IMR-90 (cell line): ENCODE measurements at regions not wholly inside any gene's neighbourhood (a gene's known extent, or its start where the extent isn't known, plus 50 kb on each side); places are given as distances from the start of the nearest gene placed in this dataset.

Experiments used
- ATAC-seq: fragments of 200-7000 bp; cut with Tn5 transposase; 2 replicates; pipeline ENCODE4 v1.9.1; 2020; ENCODE audit warnings: low read depth, mild to moderate bottlenecking, moderate library complexity
- BruUV-seq: library from RNA; stranded (reverse); fragments of 400-500 nt; replicated peaks from 2 replicates; lab custom pipeline; 2021; lab: Mats Ljungman, UMichigan
- CTCF ChIA-PET: fragments of 300-600 bp; formaldehyde crosslinking; extraction: SDS; loops from one replicate; lab custom pipeline; 2021; ENCODE audit warnings: antibody characterized with exemption; lab: Yijun Ruan, JAX
- POLR2A ChIA-PET: fragments of 300-600 bp; sonication (Branson Sonifier 250); formaldehyde crosslinking; loops from one replicate; lab custom pipeline; 2022; ENCODE audit warnings: antibody characterized with exemption; ENCODE audit not compliant: unreplicated experiment; lab: Charles Lee
- DNase-seq: peaks from one replicate; pipeline ENCODE4 v3.0.0; 2013
- H2AFZ ChIP-seq: replicated peaks from 2 replicates; pipeline ENCODE3; 2013; ENCODE audit warnings: low read length, mild to moderate bottlenecking; ENCODE audit not compliant: poor library complexity
- H2AK5ac ChIP-seq: 2 replicates; pipeline ENCODE4 v1.6.1; 2013; ENCODE audit warnings: low read depth, low read length, inconsistent platforms
- H2AK9ac ChIP-seq: replicated peaks from 2 replicates; pipeline ENCODE3; 2013; ENCODE audit warnings: mild to moderate bottlenecking, low read depth, low read length, moderate library complexity; ENCODE audit not compliant: poor library complexity
- H2BK120ac ChIP-seq: 2 replicates; pipeline ENCODE4 v1.6.1; 2013; ENCODE audit warnings: low read depth, low read length, inconsistent platforms
- H2BK15ac ChIP-seq: 3 replicates; pipeline ENCODE4 v1.6.1; 2013; ENCODE audit warnings: low read depth, low read length, inconsistent platforms
- H2BK20ac ChIP-seq: 2 replicates; pipeline ENCODE4 v1.6.1; 2013; ENCODE audit warnings: low read depth, mild to moderate bottlenecking, inconsistent platforms, low read length, moderate library complexity
- H2BK5ac ChIP-seq: 2 replicates; pipeline ENCODE4 v1.6.1; 2013; ENCODE audit warnings: mild to moderate bottlenecking, low read depth, low read length, inconsistent platforms; ENCODE audit not compliant: poor library complexity, severe bottlenecking
- H3K14ac ChIP-seq: replicated peaks from 2 replicates; pipeline ENCODE4 v1.6.1; 2013; ENCODE audit warnings: low read depth, low read length, inconsistent platforms
- H3K18ac ChIP-seq: 2 replicates; pipeline ENCODE4 v1.6.1; 2013; ENCODE audit warnings: low read depth, low read length, control low read depth
- H3K23ac ChIP-seq: 2 replicates; pipeline ENCODE4 v1.6.1; 2013; ENCODE audit warnings: low read depth, low read length, inconsistent platforms
- H3K27ac ChIP-seq: 2 replicates; pipeline ENCODE4 v1.5.1; 2013; ENCODE audit warnings: mild to moderate bottlenecking, control low read depth, low read length; ENCODE audit not compliant: insufficient read depth
- H3K27me3 ChIP-seq: 2 replicates; pipeline ENCODE4 v1.6.1; 2013; ENCODE audit warnings: low read length; ENCODE audit not compliant: control insufficient read depth, insufficient read depth
- H3K36me3 ChIP-seq: 2 replicates; pipeline ENCODE4 v1.6.1; 2013; ENCODE audit warnings: low read length, mixed read lengths; ENCODE audit not compliant: control insufficient read depth, insufficient read depth
- H3K4ac ChIP-seq: 2 replicates; pipeline ENCODE4 v1.6.1; 2013; ENCODE audit warnings: low read depth, low read length, inconsistent platforms
- H3K4me1 ChIP-seq: 2 replicates; pipeline ENCODE4 v1.6.1; 2013; ENCODE audit warnings: low read length, mixed read lengths; ENCODE audit not compliant: control insufficient read depth, insufficient read depth
- H3K4me2 ChIP-seq: 2 replicates; pipeline ENCODE4 v1.6.1; 2013; ENCODE audit warnings: low read depth, mild to moderate bottlenecking, control low read depth, low read length, moderate library complexity
- H3K4me3 ChIP-seq: 2 replicates; pipeline ENCODE4 v1.5.1; 2013; ENCODE audit warnings: low read depth, mild to moderate bottlenecking, control low read depth, low read length, moderate library complexity; ENCODE audit not compliant: insufficient read depth
- H3K56ac ChIP-seq: 2 replicates; pipeline ENCODE4 v1.6.1; 2013; ENCODE audit warnings: low read length, inconsistent platforms; ENCODE audit not compliant: insufficient read depth; ENCODE audit errors: extremely low read depth
- H3K79me1 ChIP-seq, 2 experiments: 2 replicates each; pipeline ENCODE4 v1.6.1; 2013; ENCODE audit warnings: low read length in 2 of 2, inconsistent platforms in 1 of 2, low read depth in 1 of 2
- H3K9ac ChIP-seq: 2 replicates; pipeline ENCODE4 v1.6.1; 2013; ENCODE audit warnings: low read depth, low read length, control low read depth
- H3K9me1 ChIP-seq: 2 replicates; pipeline ENCODE4 v1.6.1; 2013; ENCODE audit warnings: low read length, inconsistent platforms; ENCODE audit not compliant: insufficient read depth
- H3K9me3 ChIP-seq: 2 replicates; pipeline ENCODE4 v1.6.1; 2013; ENCODE audit warnings: low read length; ENCODE audit not compliant: control insufficient read depth, insufficient read depth
- H4K20me1 ChIP-seq: 2 replicates; pipeline ENCODE4 v1.6.1; 2013; ENCODE audit warnings: low read length, inconsistent platforms; ENCODE audit not compliant: insufficient read depth
- H4K5ac ChIP-seq: 2 replicates; pipeline ENCODE4 v1.6.1; 2013; ENCODE audit warnings: mild to moderate bottlenecking, low read depth, low read length, control low read depth
- H4K8ac ChIP-seq, 2 experiments: 2 replicates each; pipeline ENCODE4 v1.6.1; 2013; ENCODE audit warnings: low read depth in 2 of 2, low read length in 2 of 2, control low read depth in 1 of 2, inconsistent platforms in 1 of 2
- H4K91ac ChIP-seq: 2 replicates; pipeline ENCODE4 v1.6.1; 2013; ENCODE audit warnings: low read depth, low read length, inconsistent platforms; ENCODE audit not compliant: insufficient read depth
- BHLHE40 ChIP-seq: fragments of 150-350 bp; IDR thresholded peaks from 2 replicates; pipeline ENCODE4 v1.6.1; 2016; ENCODE audit warnings: mild to moderate bottlenecking, low read depth, low read length
- MAZ ChIP-seq: IDR thresholded peaks from 2 replicates; pipeline ENCODE4 v1.6.1; 2012; ENCODE audit warnings: low read depth, mild to moderate bottlenecking, low read length, improper control_type of control experiment, moderate library complexity, borderline replicate concordance
- POLR2A ChIP-seq: IDR thresholded peaks from 2 replicates; pipeline ENCODE4 v1.6.1; 2012; ENCODE audit warnings: mild to moderate bottlenecking, low read depth, low read length
- RAD21 ChIP-seq: IDR thresholded peaks from 2 replicates; pipeline ENCODE4 v1.6.1; 2012; ENCODE audit warnings: low read length, improper control_type of control experiment
- RFX5 ChIP-seq: IDR thresholded peaks from 2 replicates; pipeline ENCODE4 v1.8.0; 2012; ENCODE audit warnings: low read depth, mild to moderate bottlenecking, low read length, moderate library complexity
- dilution Hi-C: fragments of 300-500 bp; cut with HindIII; formaldehyde crosslinking; loops from one replicate; pipeline ENCODE4 v1.14.3; 2018; ENCODE audit warnings: low sequenced_read_pairs; ENCODE audit not compliant: unreplicated experiment
- in situ Hi-C: fragments of 300-500 bp; cut with MboI; formaldehyde crosslinking; loops from 3 replicates; pipeline ENCODE4 v1.14.3; 2019; ENCODE audit warnings: low sequenced_read_pairs, inconsistent platforms, mixed read lengths
- intact Hi-C: fragments of 100-400 bp; cut with micrococcal nuclease; formaldehyde crosslinking; loops from 2 replicates; pipeline ENCODE4 v1.10.0; 2022
- TF ChIP-seq, protein P1 (sequence below): fragments of 150-350 bp; IDR thresholded peaks from 2 replicates; pipeline ENCODE4 v1.6.1; 2017; ENCODE audit warnings: mild to moderate bottlenecking, antibody characterized with exemption, low read length, low read depth

DNA sequence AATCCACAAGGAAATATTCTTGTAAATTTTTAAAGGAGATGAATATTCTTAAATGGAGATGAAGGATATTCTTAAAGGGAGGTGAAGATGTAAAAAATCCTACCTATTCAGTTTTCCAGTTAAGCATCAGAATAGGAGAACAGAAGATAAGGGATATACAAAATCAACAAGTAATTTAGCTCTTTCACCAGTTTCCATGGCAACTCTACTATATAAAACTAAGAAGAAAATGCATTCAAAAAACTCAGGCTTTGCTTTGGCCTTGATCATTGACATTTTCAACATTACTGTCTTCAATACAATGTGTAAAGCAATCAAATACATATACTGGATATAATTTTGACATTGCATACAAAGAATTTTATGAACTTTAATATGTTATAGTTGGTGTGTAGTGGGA is 622.7 kb upstream of the GRID2 start:
- no peaks in the 10 kb centered on the region for H3K27me3 ChIP-seq
- H3K18ac ChIP-seq: no peak overlapping the region
- H3K9me3 ChIP-seq: peaks cover 2% of the 10 kb centered on the region
- H4K5ac ChIP-seq: no peak overlapping the region
- H3K36me3 ChIP-seq: no peaks in the 10 kb centered on the region
- in situ Hi-C loops: no loop called here
- no peaks in the 10 kb centered on the region for H4K20me1 ChIP-seq
- H2BK120ac ChIP-seq: no peak overlapping the region
- dilution Hi-C loops: no loop called here
- H3K56ac ChIP-seq: no peak overlapping the region
- no peaks in the 10 kb centered on the region for H3K9me1 ChIP-seq
- H2BK20ac ChIP-seq: no peak overlapping the region
- H2AFZ ChIP-seq: no peak overlapping the region
- no peak overlapping the region for H3K4ac ChIP-seq
- ATAC-seq: no peak
- no peak overlapping the region for H3K4me2 ChIP-seq
- no peak overlapping the region for H2AK5ac ChIP-seq
- intact Hi-C loops: no loop called here
- H3K4me3 ChIP-seq: no peak overlapping the region
- no peak overlapping the region for H3K27ac ChIP-seq
- no peaks in the 10 kb centered on the region for H3K4me1 ChIP-seq
- no peak overlapping the region for H3K9ac ChIP-seq
- no peak overlapping the region for H4K8ac ChIP-seq
- POLR2A ChIA-PET: no interaction called here
- H3K79me1 ChIP-seq: no peaks in the 10 kb centered on the region
- CTCF ChIA-PET: no interaction called here
- no peak for DNase-seq
- H2BK15ac ChIP-seq: no peak overlapping the region
- H2AK9ac ChIP-seq: no peak overlapping the region
- BruUV-seq: no TSS peak
- no peak overlapping the region for H4K91ac ChIP-seq
- H2BK5ac ChIP-seq: no peak overlapping the region
- no peak for TF ChIP-seq RFX5
- TF ChIP-seq, protein P1, sequence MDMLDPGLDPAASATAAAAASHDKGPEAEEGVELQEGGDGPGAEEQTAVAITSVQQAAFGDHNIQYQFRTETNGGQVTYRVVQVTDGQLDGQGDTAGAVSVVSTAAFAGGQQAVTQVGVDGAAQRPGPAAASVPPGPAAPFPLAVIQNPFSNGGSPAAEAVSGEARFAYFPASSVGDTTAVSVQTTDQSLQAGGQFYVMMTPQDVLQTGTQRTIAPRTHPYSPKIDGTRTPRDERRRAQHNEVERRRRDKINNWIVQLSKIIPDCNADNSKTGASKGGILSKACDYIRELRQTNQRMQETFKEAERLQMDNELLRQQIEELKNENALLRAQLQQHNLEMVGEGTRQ: no peak
- no peak for TF ChIP-seq RAD21
- TF ChIP-seq POLR2A: no peak
- no peak for TF ChIP-seq BHLHE40
- TF ChIP-seq MAZ: no peak
- no peak overlapping the region for H3K23ac ChIP-seq
- no peak overlapping the region for H3K14ac ChIP-seq
